ENCODE measurements at regions not wholly inside any gene's neighbourhood (a gene's known extent, or its start where the extent isn't known, plus 50 kb on each side); places are given as distances from the start of the nearest gene placed in this dataset.

DNA sequence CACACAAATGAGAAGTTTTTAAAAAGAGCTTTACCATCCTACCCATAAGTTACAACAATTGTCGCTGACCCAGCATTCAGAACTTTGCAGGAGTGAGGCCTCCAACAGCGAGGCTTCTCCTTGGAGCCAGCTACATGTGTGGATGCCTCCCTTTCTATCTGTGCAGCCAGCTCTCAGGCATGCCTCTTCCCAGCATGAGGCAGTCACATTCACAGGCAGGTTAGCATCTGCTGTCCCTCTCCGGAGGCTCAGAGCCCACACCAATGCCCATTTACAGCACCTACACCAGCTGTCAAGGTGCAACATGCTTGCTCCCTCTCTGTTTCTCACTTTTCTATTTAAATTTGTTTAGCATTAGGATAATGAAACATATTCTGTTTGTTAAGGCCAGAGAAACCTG is 278.7 kb upstream of the PODXL start:
- TF ChIP-seq, protein P1, sequence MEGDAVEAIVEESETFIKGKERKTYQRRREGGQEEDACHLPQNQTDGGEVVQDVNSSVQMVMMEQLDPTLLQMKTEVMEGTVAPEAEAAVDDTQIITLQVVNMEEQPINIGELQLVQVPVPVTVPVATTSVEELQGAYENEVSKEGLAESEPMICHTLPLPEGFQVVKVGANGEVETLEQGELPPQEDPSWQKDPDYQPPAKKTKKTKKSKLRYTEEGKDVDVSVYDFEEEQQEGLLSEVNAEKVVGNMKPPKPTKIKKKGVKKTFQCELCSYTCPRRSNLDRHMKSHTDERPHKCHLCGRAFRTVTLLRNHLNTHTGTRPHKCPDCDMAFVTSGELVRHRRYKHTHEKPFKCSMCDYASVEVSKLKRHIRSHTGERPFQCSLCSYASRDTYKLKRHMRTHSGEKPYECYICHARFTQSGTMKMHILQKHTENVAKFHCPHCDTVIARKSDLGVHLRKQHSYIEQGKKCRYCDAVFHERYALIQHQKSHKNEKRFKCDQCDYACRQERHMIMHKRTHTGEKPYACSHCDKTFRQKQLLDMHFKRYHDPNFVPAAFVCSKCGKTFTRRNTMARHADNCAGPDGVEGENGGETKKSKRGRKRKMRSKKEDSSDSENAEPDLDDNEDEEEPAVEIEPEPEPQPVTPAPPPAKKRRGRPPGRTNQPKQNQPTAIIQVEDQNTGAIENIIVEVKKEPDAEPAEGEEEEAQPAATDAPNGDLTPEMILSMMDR (IDR thresholded peaks at IDR 0.05): no peak
- TF ChIP-seq EZH2phosphoT487 (IDR thresholded peaks at IDR 0.05) (no peak), EZH2 (IDR thresholded peaks at IDR 0.05) (no peak)
